ENCODE measurements at regions not wholly inside any gene's neighbourhood (a gene's known extent, or its start where the extent isn't known, plus 50 kb on each side); places are given as distances from the start of the nearest gene placed in this dataset.
"Not testable (repeated sequence)": the region's sequence is repeated elsewhere in the genome, so short reads cannot be mapped to it uniquely, and the experiment has no call there.

DNA sequence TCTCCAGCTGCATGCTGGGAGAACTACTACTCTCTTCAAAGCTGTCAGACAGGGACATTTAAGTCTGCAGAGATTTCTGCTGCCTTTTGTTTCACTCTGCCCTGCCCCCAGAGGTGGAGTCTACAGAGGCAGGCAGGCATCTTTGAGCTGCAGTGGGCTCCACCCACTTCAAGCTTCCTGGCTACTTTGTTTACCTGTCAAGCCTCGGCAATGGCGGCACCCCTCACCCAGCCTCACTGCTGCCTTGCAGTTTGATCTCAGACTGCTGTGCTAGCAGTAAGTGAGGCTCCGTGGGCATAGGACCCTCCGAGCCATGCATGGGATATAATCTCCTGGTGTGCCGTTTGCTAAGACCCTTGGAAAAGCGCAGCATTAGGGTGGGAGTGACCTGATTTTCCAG, 61.7 kb downstream of the DMRTA1 start:
- H3K4me1 ChIP-seq (ENCODE audit: control insufficient read depth in 1 of 2, low read depth in 2 of 2); DNase-seq (ENCODE audit: low spot score); H3K4me3 ChIP-seq; H3K36me3 ChIP-seq; H3K27ac ChIP-seq; H3K9me3 ChIP-seq; H3K27me3 ChIP-seq (replicated peaks; ENCODE audit: insufficient read depth); ATAC-seq (ENCODE audit: insufficient number of reproducible peaks, low FRiP score, low read depth): not testable (repeated sequence)

DNA sequence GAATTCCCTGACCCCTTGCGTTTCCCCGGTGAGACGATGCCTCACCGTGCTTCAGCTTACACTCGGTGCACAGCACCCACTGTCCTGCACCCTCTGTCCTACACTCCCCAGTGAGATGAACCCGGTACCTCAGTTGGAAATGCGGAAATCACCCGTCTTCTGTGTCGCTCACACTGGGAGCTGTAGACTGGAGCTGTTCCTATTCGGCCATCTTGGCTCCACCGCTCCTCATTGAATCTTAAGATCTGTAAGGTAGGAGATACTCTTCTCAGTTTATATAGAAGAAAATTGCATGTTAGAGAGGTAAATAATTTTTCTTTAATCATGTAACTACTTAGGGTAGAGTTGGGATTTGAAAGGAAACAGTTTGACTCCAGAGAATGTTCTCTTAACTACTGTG, 62.2 kb downstream of the DMRTA1 start:
- H3K27ac ChIP-seq: no peak overlapping the region
- ATAC-seq (ENCODE audit: insufficient number of reproducible peaks, low FRiP score, low read depth): no peak
- no peaks in the 10 kb centered on the region for H3K9me3 ChIP-seq
- no peak overlapping the region for H3K4me3 ChIP-seq
- H3K4me1 ChIP-seq (ENCODE audit: control insufficient read depth in 1 of 2, low read depth in 2 of 2): no peaks in the 10 kb centered on the region
- no peaks in the 10 kb centered on the region for H3K36me3 ChIP-seq
- no peaks in the 10 kb centered on the region for H3K27me3 ChIP-seq (replicated peaks; ENCODE audit: insufficient read depth)
- DNase-seq (ENCODE audit: low spot score): no peak
- TF ChIP-seq, protein P1, sequence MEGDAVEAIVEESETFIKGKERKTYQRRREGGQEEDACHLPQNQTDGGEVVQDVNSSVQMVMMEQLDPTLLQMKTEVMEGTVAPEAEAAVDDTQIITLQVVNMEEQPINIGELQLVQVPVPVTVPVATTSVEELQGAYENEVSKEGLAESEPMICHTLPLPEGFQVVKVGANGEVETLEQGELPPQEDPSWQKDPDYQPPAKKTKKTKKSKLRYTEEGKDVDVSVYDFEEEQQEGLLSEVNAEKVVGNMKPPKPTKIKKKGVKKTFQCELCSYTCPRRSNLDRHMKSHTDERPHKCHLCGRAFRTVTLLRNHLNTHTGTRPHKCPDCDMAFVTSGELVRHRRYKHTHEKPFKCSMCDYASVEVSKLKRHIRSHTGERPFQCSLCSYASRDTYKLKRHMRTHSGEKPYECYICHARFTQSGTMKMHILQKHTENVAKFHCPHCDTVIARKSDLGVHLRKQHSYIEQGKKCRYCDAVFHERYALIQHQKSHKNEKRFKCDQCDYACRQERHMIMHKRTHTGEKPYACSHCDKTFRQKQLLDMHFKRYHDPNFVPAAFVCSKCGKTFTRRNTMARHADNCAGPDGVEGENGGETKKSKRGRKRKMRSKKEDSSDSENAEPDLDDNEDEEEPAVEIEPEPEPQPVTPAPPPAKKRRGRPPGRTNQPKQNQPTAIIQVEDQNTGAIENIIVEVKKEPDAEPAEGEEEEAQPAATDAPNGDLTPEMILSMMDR (IDR thresholded peaks at IDR 0.05): no peak

DNA sequence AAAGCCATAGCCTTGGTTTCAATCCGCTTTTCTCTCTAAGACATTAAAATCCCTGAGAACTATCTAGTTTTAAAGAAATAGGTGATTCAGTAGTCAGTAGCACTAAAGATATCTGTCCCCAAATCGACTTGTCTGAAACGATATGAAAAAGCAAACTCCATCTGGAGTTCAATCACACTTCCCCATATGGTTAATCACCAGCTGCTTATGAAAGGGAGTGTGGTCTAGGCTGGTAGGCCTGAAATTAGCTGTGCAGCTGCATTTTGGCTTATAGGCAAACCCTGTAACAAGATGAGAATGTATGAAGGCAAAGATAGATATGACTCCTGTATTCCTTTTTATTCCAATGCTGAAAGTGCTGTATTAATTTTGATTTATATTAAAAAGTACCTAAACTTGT, 65.9 kb downstream of the DMRTA1 start:
- Histone ChIP-seq H3K27me3 (replicated peaks; ENCODE audit: insufficient read depth) (no peaks in the 10 kb centered on the region), H3K27ac (no peak overlapping the region), H3K36me3 (no peaks in the 10 kb centered on the region), H3K9me3 (no peaks in the 10 kb centered on the region), H3K4me3 (no peak overlapping the region), H3K4me1 (ENCODE audit: control insufficient read depth in 1 of 2, low read depth in 2 of 2) (no peaks in the 10 kb centered on the region)
- DNase-seq (ENCODE audit: low spot score) (no peak), ATAC-seq (ENCODE audit: insufficient number of reproducible peaks, low FRiP score, low read depth) (no peak)
- TF ChIP-seq, protein P1 (IDR thresholded peaks at IDR 0.05): no peak

DNA sequence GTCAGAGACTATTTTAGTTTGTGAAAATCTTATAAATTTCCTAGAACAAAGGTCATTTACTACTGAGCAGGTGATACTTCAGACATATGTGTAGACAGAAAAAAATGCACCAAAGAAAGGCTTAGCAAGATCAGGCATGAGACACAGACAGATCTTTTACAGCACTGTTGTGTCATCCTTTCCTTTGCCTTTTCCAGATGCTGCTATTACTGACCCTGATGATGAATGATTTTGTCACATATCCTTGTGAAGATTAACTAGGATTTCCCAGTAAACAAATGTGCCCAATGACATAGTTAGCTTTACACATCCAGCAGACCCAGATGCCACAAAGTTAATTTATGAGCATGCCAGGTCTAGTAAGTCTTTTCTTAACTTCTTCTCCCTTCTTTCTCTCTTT, 68.2 kb downstream of the DMRTA1 start:
- TF ChIP-seq, protein P1 (IDR thresholded peaks at IDR 0.05): no peak
- Histone ChIP-seq H3K4me1 (ENCODE audit: control insufficient read depth in 1 of 2, low read depth in 2 of 2) (no peaks in the 10 kb centered on the region), H3K27ac (no peak overlapping the region), H3K36me3 (no peaks in the 10 kb centered on the region), H3K9me3 (no peaks in the 10 kb centered on the region), H3K4me3 (no peak overlapping the region), H3K27me3 (replicated peaks; ENCODE audit: insufficient read depth) (no peaks in the 10 kb centered on the region)
- DNase-seq (ENCODE audit: low spot score) (no peak), ATAC-seq (ENCODE audit: insufficient number of reproducible peaks, low FRiP score, low read depth) (no peak)

DNA sequence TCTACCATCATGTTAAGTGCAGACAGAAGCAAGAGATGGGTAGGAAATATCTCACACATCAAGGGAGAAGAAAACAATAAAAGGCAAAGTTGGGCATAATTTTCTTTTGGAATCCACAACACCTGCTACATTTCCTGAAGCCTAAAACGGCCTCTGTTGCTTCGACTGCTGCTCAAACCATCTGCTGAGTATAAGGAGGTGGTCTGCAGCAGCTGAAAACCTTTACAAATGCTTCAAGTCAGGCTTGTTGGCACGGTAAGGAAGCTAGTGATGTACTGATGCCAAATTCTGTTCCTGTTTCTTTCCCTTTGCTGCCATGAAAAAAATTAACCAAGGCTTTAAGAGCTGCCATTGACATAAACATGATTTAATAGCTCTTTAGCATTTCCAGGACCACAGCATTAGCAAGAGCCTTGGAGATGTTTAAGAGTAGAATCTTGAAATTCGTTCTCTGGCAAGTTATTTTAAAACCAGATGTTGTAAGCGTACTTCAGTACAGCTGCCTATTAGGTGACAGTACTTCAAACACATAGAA, 75.6 kb downstream of the DMRTA1 start:
- Histone ChIP-seq H3K36me3 (no peaks in the 10 kb centered on the region), H3K27ac (no peak overlapping the region), H3K4me1 (ENCODE audit: control insufficient read depth in 1 of 2, low read depth in 2 of 2) (no peaks in the 10 kb centered on the region), H3K4me3 (no peak overlapping the region), H3K9me3 (no peaks in the 10 kb centered on the region), H3K27me3 (replicated peaks; ENCODE audit: insufficient read depth) (no peaks in the 10 kb centered on the region)
- TF ChIP-seq, protein P1 (IDR thresholded peaks at IDR 0.05): no peak
- DNase-seq (ENCODE audit: low spot score) (no peak), ATAC-seq (ENCODE audit: insufficient number of reproducible peaks, low FRiP score, low read depth) (no peak)

DNA sequence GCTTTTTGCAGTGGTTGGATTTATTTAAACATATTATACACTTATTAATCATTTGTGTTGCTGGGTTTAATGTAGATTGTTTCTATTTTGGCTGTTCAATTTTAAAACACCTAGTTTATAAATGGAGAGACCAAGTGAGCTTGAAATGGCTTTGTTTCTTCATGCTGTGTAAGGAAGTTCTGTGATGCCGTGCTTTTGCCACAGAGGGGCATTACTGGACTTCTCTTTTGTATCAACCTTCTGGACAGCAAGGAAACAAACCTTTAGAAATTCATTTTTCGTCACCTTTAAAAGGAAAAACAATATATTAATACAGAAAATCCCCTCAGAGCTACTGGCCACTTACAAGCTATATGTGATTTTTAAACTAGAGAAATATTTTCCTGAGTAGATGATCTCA, 81.9 kb downstream of the DMRTA1 start:
- H3K4me3 ChIP-seq: no peak overlapping the region
- ATAC-seq (ENCODE audit: insufficient number of reproducible peaks, low FRiP score, low read depth): no peak
- TF ChIP-seq, protein P1 (IDR thresholded peaks at IDR 0.05): no peak
- no peaks in the 10 kb centered on the region for H3K36me3 ChIP-seq
- no peaks in the 10 kb centered on the region for H3K27me3 ChIP-seq (replicated peaks; ENCODE audit: insufficient read depth)
- no peaks in the 10 kb centered on the region for H3K4me1 ChIP-seq (ENCODE audit: control insufficient read depth in 1 of 2, low read depth in 2 of 2)
- H3K9me3 ChIP-seq: no peaks in the 10 kb centered on the region
- DNase-seq (ENCODE audit: low spot score): no peak
- no peak overlapping the region for H3K27ac ChIP-seq

Data from thoracic aorta (tissue), 2 donors.